HG02885 (cell line): ENCODE measurements at regions not wholly inside any gene's neighbourhood (a gene's known extent, or its start where the extent isn't known, plus 50 kb on each side); places are given as distances from the start of the nearest gene placed in this dataset.
"Not testable (repeated sequence)": the region's sequence is repeated elsewhere in the genome, so short reads cannot be mapped to it uniquely, and the experiment has no call there.

Source experiments
- ATAC-seq: cut with Tn5 transposase; IDR thresholded peaks from one replicate; pipeline ENCODE4 v1.9.1; 2021; ENCODE audit warnings: mild to moderate bottlenecking; ENCODE audit not compliant: unreplicated experiment, poor library complexity

DNA sequence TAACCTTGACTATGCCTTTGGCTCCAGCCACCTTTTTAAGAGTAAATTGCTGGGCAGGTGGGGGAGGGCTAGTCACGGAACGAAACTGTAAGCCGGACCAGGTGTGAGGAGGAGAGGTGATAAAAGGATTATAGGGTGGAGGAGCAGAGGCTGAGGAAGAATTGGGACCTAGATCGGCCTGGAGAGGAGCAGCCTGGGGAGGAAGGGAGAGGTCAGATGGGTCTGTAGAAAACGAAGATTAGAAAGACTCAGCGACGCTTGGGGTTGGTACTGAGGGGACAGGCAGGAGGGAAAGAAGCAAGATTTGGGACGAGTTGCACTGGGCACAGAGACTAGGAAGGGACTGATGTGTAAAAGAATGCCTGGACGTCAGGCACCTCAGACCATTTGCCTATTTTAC, 87.2 kb upstream of the MAP3K7 start:
- not testable (repeated sequence) for ATAC-seq

DNA sequence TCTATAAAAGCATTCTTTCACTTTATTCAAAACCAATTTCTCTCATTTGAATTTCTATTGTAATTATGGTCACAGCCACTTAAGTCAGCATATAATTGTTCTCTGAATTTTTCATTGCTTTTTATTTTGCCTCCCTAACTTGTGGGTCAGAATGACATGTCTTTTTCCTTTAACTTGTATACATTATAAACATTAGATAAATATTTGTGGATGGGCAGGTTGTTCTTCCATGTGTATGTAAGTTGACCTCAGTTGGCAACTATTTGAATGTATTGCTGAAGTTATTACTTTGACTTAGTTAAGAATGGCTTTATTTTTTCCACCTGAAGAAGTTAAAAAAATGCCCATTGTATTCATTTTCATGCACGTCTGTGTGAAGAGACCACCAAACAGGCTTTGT, 83.0 kb upstream of the MAP3K7 start:
- ATAC-seq, result no peak

DNA sequence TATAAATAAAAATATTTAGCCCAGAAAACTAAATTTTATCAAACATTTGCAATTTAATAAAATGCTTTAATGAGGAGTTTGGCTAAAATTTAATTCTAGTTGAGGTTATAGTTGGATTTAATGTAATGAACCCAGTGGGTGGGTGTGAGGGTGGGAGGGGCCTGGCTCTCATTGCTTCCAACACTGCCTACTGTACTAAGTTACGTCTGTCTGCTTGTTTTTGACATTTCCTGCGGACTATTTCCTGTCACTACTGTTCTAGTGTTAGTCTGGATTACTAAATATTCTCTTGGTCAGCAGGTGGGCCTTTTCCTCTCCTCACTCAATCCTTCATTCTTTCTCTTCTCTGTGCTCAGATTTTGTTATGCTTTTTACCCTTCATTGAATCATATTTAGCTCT, 82.5 kb upstream of the MAP3K7 start:
- ATAC-seq, result no peak

DNA sequence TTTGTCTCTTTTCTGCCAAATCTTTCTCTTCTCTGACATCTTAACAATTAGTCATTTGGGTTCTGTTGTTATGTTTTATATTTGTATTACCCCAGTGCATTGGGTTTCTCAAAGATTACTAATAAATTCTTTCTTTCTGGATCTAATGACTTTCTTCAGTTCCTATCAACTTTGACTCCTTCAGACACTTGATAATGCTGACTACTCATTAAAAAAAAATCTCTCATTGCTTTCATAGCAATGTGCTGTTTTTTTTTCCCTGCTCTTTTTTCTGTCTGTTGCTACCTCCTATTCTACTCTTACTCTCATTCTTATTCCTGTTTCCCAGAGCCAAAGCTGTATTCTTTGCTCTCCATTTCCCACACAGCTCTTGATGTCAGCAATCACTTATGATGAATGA, 81.3 kb upstream of the MAP3K7 start:
- no peak for ATAC-seq

DNA sequence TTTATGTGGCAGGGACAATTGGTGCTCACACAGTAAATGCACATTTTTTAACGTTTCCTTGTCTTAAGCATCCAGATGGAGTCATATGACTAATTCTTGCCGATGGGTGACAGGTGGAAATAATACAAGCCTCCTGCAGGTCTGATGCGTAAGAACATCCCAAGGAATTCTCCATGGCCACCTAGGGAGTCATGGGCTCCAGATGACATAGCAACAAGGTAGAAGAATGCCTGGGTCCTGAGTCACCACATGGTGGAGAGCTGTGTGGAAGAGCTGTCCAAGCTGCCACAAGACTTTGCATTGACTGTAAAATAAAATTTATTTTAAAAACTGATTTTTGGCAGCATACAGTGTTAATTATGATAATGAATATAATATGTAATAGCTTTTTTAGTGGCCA, 77.0 kb upstream of the MAP3K7 start:
- no peak for ATAC-seq

DNA sequence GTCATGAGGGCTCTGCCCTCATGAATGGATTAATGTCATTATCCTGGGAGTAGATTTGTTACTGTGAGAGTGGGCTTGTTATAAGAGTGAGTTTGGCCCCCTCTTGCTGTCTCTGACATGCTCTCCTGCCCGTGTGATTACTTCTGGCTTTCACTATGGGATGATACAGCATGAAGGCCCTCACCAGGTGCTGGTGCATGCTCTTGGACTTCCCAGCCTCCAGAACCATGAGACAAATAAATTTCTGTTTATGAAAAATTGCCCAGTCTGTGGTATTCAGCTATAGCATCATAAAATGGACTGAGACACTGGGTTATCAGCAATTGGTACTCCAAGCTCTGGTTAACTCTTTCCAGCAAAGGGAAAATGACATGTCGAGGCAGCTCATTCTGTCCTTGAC, 76.2 kb upstream of the MAP3K7 start:
- no peak for ATAC-seq

DNA sequence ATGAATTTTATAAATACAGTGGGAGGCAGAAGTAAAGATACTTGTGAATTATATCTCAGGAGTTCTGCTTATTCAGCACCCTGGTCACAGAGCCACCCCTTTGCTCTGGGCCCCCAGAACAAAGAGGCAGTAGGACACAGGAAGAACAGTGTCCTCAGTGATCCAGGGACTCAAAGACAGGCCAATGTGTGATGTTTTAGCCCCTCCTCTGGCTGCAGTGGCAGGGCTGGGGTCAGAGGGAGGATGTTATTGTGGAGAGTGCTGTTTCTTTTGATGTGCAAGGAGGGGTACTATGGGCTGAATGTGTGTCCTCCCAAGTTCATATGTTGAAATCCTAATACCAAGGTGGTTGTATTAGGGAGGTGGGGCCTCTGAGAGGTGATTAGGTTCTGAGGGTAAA, 74.1 kb upstream of the MAP3K7 start:
- no peak for ATAC-seq

DNA sequence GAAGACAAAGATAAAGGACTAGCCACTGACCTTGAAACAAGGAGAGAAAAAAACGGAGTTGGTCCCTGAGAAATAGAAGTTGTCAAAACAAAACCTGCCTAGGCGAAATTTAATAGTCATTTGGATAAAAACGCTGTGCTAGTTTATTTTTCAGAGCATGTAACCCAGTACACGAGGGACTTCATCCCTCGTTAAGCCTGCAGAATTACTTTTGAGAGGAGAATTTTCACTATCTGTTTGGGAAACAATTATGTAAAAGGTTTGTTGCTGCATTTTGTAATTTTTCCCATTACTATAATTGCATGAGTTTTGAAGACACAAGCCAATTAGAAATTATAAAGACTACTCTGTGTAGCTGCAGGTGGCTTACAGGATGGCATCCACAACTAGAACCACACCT, 71.6 kb upstream of the MAP3K7 start:
- ATAC-seq, result no peak

DNA sequence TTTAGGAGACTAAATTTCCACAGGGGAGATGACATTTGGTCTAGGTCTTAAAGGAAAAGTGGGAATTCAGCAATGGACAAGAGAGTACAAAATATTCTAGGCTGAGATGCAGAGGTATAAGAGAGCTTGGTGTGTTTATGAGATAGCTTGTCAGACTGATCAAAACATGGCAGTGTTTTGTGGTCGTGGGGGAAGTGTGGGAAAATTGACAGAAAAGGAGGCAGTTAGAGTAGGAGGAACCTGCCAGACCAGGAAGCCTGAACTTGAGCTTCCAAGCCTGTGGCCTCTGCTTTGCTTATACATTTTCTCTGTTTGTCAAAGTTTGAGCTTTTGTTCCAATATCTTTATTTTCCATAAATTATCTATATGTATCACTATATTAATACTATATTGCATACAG, 69.5 kb upstream of the MAP3K7 start:
- ATAC-seq, result no peak

DNA sequence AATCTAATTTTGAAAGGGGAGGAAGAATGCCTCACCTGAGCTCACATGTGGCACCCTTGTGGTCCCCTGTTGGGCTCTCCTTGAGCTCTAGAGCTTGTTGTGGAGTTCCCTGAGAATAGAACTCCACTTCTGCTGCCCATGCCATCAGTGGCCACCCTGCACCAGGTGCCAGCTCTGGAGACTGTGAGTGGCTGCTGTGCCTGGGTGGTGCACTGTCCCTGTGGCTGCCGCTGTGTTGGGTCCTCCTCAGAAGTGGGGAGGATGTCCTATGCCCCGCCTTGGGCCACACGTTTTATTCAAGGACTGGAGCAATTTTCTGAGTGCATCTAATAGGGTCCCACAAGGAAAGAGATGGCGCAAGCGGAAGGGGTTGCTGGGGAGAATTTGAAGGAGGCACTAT, 67.9 kb upstream of the MAP3K7 start:
- ATAC-seq, result no peak

DNA sequence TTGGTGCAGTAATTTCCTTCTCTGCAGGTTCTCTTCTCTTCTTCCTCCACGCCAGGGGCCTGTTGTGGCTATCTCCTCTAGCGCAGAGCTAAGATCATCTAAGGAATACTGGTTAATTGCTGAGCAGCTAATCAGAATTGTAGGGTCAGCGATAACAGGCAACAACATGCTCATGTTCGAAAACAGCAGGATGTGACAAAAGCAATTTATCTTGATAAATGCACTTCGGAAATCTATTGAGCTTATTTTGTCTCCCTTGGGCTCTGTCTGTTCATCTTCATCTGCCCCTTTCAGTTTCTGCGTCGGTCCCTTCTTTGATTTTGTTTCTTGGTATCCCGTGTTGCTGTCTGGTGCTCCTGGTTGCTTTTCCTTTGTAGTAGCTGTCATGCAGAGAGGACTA, 67.3 kb upstream of the MAP3K7 start:
- no peak for ATAC-seq

DNA sequence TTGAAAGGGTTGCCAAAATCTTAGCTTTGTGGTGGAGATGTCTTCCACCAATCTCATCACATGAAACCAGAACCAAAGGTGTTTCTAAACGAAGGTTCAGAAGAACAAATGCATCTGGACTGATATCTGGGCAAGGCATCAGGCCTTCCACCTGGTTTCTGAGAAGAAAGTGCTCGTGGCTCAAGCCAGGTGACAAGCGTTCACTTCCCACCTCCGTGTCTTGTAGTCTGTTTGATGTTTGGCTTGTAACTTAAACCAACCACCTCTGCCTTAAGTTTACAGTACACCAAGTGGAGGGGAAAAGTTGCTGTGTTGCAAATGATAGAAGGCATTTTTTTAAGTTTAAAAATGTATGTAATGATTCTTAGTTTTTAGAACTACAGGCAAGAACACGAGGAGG, 66.9 kb upstream of the MAP3K7 start:
- ATAC-seq, result no peak

DNA sequence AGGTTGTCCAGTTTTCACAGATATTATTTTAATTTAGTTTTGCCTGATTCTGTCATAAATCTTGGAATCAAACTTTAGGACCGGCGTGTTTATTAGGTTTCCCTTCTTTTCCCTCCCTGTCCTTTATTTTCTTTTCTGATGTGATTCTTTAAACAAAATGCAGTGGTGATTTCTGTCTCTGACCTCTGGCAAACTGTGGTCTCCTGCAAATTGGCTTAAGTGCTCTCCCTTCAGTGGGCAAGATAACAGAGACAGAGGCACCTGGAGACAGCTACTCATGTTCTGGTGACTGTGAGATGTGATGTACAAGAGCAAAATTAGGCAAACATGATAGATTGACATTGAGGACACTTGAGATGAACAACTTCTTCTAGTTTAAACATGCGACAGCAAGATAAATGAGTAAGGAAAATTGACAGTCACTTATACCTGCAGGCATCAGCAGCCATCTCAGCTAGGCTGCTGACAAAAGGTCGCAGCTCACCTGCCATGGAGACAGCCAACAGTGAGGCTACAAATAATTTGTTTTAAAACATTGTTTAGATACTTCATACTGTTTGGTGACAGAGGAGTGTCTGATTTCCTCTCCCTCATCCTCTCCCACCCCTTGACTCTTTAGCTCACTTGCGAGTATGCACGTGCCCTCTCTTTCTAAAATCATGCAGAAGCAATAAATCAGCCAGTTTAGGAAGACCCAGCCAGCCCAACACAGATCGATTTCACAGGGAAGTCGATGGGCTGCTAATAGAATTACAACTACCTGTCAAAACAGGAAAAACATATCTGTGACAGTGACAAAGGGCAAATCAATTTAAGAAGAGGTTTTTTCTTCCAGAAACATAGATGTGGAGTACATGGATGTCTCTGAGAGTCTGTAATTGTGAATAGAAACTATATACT, 63.4 kb upstream of the MAP3K7 start:
- no peak for ATAC-seq

DNA sequence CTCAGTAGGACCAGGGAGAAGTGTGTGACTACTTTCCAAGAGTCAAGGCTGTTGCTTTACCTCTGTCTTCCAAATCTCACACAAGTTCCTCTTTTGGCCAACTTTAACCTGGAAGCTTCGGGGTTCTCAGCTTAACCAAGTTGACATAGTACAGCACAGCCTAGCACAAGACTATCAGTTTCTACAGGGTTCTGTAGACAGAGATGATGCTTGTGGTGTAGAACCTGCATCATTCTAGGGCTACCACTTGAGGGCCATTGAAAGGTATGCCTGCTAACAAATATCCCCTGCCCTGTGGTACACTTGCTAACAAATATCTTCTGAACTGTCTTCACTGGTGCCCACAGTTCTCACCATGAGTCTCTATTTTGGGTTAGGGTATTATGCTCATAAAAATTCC, 62.0 kb upstream of the MAP3K7 start:
- ATAC-seq, result no peak

DNA sequence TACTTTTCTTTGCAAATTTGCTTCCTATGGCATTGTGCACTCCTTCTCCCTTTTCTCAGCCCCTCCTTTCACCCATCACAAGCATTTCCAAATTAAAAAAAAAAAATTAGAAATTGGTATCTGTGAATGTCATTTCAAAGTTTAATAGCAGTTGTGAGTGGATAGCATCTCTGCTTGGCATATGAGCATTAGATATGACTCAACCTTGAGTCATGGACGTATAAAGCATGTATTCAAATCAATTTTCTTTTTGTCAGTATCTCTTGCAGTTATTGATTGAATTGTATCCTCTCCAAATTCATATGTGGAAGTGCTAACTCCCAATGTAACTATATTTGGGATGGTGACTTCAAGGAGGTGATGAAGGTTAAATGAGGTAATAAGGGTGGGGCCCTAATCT, 60.1 kb upstream of the MAP3K7 start:
- ATAC-seq, result no peak

DNA sequence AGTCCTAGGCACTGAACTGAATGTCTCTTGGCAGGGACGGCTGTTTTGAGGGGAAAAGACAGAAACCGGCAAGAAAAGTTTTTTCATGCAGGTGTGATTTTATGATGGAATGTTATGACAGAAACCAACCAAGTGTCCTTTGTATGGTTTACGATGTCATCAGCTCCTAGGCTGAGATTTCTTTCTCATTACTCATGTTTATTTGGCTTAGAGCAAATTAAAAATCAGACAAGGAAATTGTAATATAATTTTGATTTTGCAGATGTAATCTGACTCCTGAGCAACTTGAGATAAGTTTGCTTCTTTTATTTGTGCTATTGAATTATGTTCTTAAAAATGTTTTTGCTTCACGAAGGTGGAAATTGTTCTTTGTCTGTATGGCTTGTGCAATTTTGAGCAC, 58.8 kb upstream of the MAP3K7 start:
- no peak for ATAC-seq

DNA sequence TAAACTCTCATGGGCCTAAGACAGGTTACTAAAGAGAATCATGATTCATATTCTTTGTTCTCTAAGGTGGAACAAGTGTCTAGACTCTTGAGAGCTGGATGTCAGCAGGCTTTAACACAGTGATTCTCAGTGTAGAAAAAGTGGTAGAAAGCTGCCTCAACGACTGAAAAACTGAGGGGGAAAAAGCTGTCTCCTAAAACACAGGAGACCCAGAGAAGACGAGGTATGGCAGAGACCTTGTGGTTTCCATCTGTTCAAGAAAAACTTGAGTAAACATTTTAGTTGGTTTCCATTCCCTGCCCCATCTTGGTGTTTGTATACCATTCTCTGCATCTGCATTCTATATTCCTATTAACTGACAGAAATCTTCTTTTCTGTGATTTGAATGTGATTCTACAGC, 57.6 kb upstream of the MAP3K7 start:
- no peak for ATAC-seq

DNA sequence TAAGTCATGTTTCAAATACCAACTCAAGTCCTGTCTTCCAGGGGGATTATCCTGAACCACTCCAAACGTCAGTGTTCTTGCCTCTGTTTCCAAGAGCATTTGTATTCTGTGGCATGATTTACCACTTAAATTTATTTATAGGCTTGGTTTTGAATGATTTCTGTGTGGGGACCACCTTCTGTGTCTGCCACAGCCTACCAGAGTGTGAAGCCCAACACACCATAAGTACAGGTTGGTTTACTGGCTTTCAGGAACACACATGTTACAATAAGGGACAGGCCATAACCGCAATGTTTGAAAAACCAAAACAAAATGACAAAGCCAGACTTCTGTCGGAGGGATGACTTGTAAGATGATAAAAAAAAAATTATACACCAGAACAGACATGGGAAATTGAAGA, 56.5 kb upstream of the MAP3K7 start:
- no peak for ATAC-seq

DNA sequence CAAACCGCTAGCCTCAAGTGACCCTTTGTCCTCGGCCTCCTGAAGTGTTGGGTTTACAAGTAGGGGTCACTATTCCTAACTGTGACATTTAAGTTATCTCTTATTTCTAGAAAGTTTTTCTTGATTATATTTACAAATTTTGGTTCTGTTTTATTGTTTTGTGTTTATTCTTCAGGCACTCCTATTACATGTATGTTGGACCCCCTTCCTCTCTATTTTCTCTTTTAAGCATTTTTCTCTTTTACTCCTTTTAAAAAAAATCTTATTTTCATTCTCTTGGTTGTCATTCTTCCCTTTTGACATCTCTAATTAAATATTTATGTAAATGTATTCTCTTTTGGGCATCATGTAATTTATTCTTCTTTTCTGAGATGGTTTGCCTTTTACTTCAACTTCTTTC, 50.4 kb upstream of the MAP3K7 start:
- ATAC-seq, result no peak
